Erythroblast (primary cell): ENCODE measurements at regions not wholly inside any gene's neighbourhood (a gene's known extent, or its start where the extent isn't known, plus 50 kb on each side); places are given as distances from the start of the nearest gene placed in this dataset.

Source experiments
- GATA1 ChIP-seq: IDR thresholded peaks from 2 replicates; pipeline ENCODE4 v1.6.1; 2011; ENCODE audit warnings: low read depth, mild to moderate bottlenecking, control low read depth, low read length, moderate library complexity
- POLR2A ChIP-seq: IDR thresholded peaks from 2 replicates; pipeline ENCODE4 v1.6.1; 2011; ENCODE audit warnings: mild to moderate bottlenecking, low read length

GRCh38 chr9:80952363-80952922, 736.9 kb downstream of the TLE1 start:
- no peak for TF ChIP-seq POLR2A
- TF ChIP-seq GATA1, result no peak
